Caco-2 (cell line): ENCODE measurements at regions not wholly inside any gene's neighbourhood (a gene's known extent, or its start where the extent isn't known, plus 50 kb on each side); places are given as distances from the start of the nearest gene placed in this dataset.

Experiments
- BruUV-seq: library from RNA; stranded (reverse); fragments of 400-500 nt; replicated peaks from 2 replicates; lab custom pipeline; 2021; lab: Mats Ljungman, UMichigan
- CTCF ChIA-PET: fragments of 300-600 bp; sonication (Branson Sonifier 250); formaldehyde crosslinking; loops from one replicate; lab custom pipeline; 2022; ENCODE audit warnings: antibody characterized with exemption; lab: Charles Lee
- POLR2A ChIA-PET: fragments of 300-600 bp; sonication (Branson Sonifier 250); formaldehyde crosslinking; loops from one replicate; lab custom pipeline; 2022; ENCODE audit warnings: antibody characterized with exemption; lab: Charles Lee
- DNase-seq, 2 experiments: peaks; one replicate each; pipeline versions ENCODE4 v3.0.0 to v3.0.0-alpha.2; 2020 to 2022
- H3K27me3 ChIP-seq: replicated peaks from 2 replicates; pipeline ENCODE4 v1.6.0; 2011; ENCODE audit warnings: low read length; ENCODE audit not compliant: control insufficient read depth, insufficient read depth
- H3K36me3 ChIP-seq: 2 replicates; pipeline ENCODE4 v1.5.1; 2011; ENCODE audit warnings: low read length; ENCODE audit not compliant: control insufficient read depth, insufficient read depth
- H3K4me1 ChIP-seq: fragments of 250-450 bp; sonication (Bioruptor Pico); 2 replicates; pipeline ENCODE4 v1.5.1; 2020; ENCODE audit warnings: mild to moderate bottlenecking
- H3K4me3 ChIP-seq: 2 replicates; pipeline ENCODE4 v1.5.1; 2011; ENCODE audit warnings: low read depth, mild to moderate bottlenecking, control low read depth, low read length
- H3K9me3 ChIP-seq: fragments of 250-450 bp; sonication (Bioruptor Pico); 2 replicates; pipeline ENCODE4 v1.5.1; 2020; ENCODE audit warnings: mild to moderate bottlenecking, moderate library complexity
- H3K27ac Mint-ChIP-seq: one replicate; pipeline ENCODE4 v1.8.0; 2022; ENCODE audit warnings: mixed read lengths; ENCODE audit not compliant: unreplicated experiment
- H3K27me3 Mint-ChIP-seq: one replicate; pipeline ENCODE4 v1.8.0; 2022; ENCODE audit warnings: mixed read lengths; ENCODE audit not compliant: insufficient read depth, unreplicated experiment
- H3K36me3 Mint-ChIP-seq: one replicate; pipeline ENCODE4 v1.8.0; 2022; ENCODE audit warnings: mild to moderate bottlenecking, mixed read lengths; ENCODE audit not compliant: insufficient read depth, unreplicated experiment
- H3K4me1 Mint-ChIP-seq: one replicate; pipeline ENCODE4 v1.8.0; 2022; ENCODE audit warnings: low read depth, mixed read lengths; ENCODE audit not compliant: unreplicated experiment
- H3K4me3 Mint-ChIP-seq: one replicate; pipeline ENCODE4 v1.8.0; 2022; ENCODE audit warnings: mild to moderate bottlenecking, moderate library complexity, mixed read lengths; ENCODE audit not compliant: unreplicated experiment
- H3K9me3 Mint-ChIP-seq: one replicate; pipeline ENCODE4 v1.8.0; 2022; ENCODE audit warnings: mixed read lengths; ENCODE audit not compliant: unreplicated experiment
- intact Hi-C: fragments of 100-400 bp; cut with micrococcal nuclease; formaldehyde crosslinking; loops from one replicate; pipeline ENCODE4 v1.10.0; 2022; ENCODE audit not compliant: unreplicated experiment
- TF ChIP-seq, protein P1 (sequence below), 2 experiments: fragments of 200-600 bp in 1 of 2; IDR thresholded peaks; 1 replicate in 1 of 2; 2 replicates in 1 of 2; pipeline versions ENCODE4 v1.5.1 to v1.8.0; 2011 to 2022; ENCODE audit warnings: antibody characterized with exemption in 1 of 2, control low read depth in 1 of 2, inconsistent platforms in 1 of 2, low read depth in 1 of 2, low read length in 1 of 2, mild to moderate bottlenecking in 1 of 2, moderate library complexity in 1 of 2; ENCODE audit not compliant: insufficient read depth in 1 of 2, severe bottlenecking in 1 of 2, unreplicated experiment in 1 of 2

DNA sequence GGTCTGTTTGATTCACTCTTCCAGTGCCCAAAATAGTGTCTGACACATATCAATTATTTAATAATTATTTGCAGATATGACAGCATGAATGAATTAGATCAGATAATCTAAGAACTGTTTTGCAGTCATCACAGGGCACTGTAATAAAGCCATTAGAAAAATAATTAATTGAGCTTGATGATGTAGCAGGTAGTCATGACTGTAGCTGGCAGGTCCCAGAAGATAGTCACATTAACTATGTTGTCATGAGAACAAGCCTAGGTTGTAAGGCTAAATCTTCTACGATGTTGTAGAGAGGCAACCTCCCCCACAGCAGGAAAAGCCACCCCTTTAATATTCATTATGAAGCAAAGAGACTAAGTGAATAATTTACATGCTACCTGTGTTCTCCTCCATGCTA is 243.9 kb upstream of the SPTLC3 start:
- TF ChIP-seq, protein P1, sequence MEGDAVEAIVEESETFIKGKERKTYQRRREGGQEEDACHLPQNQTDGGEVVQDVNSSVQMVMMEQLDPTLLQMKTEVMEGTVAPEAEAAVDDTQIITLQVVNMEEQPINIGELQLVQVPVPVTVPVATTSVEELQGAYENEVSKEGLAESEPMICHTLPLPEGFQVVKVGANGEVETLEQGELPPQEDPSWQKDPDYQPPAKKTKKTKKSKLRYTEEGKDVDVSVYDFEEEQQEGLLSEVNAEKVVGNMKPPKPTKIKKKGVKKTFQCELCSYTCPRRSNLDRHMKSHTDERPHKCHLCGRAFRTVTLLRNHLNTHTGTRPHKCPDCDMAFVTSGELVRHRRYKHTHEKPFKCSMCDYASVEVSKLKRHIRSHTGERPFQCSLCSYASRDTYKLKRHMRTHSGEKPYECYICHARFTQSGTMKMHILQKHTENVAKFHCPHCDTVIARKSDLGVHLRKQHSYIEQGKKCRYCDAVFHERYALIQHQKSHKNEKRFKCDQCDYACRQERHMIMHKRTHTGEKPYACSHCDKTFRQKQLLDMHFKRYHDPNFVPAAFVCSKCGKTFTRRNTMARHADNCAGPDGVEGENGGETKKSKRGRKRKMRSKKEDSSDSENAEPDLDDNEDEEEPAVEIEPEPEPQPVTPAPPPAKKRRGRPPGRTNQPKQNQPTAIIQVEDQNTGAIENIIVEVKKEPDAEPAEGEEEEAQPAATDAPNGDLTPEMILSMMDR (IDR thresholded peaks at IDR 0.05; ENCODE audit: insufficient read depth in 1 of 2, low read depth in 1 of 2, low read length in 1 of 2, severe bottlenecking in 1 of 2, unreplicated experiment in 1 of 2) = no peak
- BruUV-seq = no TSS peak
- Mint-ChIP-seq H3K36me3 (no peaks in the 10 kb centered on the region), H3K9me3 (no peaks in the 10 kb centered on the region), H3K27ac (no peak overlapping the region), H3K27me3 (peaks cover 19% of the 10 kb centered on the region), H3K4me3 (no peak overlapping the region), H3K4me1 (no peaks in the 10 kb centered on the region)
- ChIA-PET POLR2A (no interaction called here), CTCF (no interaction called here)
- Histone ChIP-seq H3K27me3 (no peaks in the 10 kb centered on the region), H3K36me3 (no peaks in the 10 kb centered on the region), H3K4me1 (no peaks in the 10 kb centered on the region), H3K4me3 (no peak overlapping the region), H3K9me3 (no peaks in the 10 kb centered on the region)
- intact Hi-C loops = no loop called here
- DNase-seq = no peak

DNA sequence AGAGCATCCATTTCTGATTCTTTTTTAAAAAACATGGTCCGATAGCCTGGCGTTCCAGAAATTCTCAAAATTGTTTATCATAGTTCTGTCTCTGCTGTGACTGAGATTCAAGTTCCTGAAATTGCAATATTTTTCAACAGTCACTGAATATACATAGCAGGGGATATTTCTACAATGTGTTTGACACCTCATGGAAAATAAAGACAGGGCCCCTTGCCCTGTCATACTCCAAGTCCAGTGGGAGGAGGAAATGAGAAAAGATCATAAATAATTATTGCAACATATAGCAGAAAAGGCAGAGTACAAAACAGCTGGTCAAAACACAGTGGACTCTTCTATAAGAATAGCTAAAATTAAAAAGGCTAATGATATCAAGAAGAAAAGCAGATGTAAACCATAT is 234.8 kb upstream of the SPTLC3 start:
- TF ChIP-seq, protein P1 (IDR thresholded peaks at IDR 0.05; ENCODE audit: insufficient read depth in 1 of 2, low read depth in 1 of 2, low read length in 1 of 2, severe bottlenecking in 1 of 2, unreplicated experiment in 1 of 2) = no peak
- H3K4me3 ChIP-seq = no peak overlapping the region
- H3K36me3 ChIP-seq = no peaks in the 10 kb centered on the region
- BruUV-seq = no TSS peak
- ChIA-PET CTCF (no interaction called here), POLR2A (no interaction called here)
- intact Hi-C loops = no loop called here
- no peaks in the 10 kb centered on the region for H3K4me1 ChIP-seq
- no peak overlapping the region for H3K4me3 Mint-ChIP-seq
- H3K27me3 ChIP-seq = no peaks in the 10 kb centered on the region; the same call in 1 of the 2 replicates
- H3K27ac Mint-ChIP-seq = no peak overlapping the region
- no peaks in the 10 kb centered on the region for H3K9me3 Mint-ChIP-seq
- no peaks in the 10 kb centered on the region for H3K9me3 ChIP-seq
- DNase-seq = no peak
- no peaks in the 10 kb centered on the region for H3K4me1 Mint-ChIP-seq
- peaks cover 16% of the 10 kb centered on the region for H3K27me3 Mint-ChIP-seq
- H3K36me3 Mint-ChIP-seq = no peaks in the 10 kb centered on the region

DNA sequence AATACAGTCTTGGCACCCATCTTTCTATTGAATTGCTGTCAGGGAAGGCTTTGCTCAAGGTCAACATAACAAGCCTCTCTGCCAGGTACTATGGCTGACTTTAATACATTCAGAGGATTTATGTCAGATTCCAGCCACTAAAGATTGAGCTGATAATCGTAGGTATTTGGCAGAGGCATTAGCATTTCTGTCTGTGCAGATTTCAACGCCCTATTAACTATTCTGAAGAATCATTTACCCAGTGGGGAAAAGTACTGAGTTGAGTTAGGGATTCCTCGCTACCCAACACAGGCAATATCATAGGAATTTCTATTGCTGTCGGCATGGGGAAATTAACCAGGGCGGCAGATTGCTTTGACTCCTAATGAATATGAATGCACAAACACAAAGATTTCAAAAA is 233.7 kb upstream of the SPTLC3 start:
- Mint-ChIP-seq H3K4me1 (no peaks in the 10 kb centered on the region), H3K4me3 (no peak overlapping the region), H3K9me3 (no peaks in the 10 kb centered on the region), H3K27ac (no peak overlapping the region), H3K36me3 (no peaks in the 10 kb centered on the region), H3K27me3 (peaks cover 16% of the 10 kb centered on the region)
- intact Hi-C loops = no loop called here
- Histone ChIP-seq H3K9me3 (no peaks in the 10 kb centered on the region), H3K4me3 (no peak overlapping the region), H3K4me1 (no peaks in the 10 kb centered on the region), H3K27me3 (no peaks in the 10 kb centered on the region; the same call in 1 of the 2 replicates), H3K36me3 (no peaks in the 10 kb centered on the region)
- no peak for DNase-seq
- BruUV-seq = no TSS peak
- TF ChIP-seq, protein P1 (IDR thresholded peaks at IDR 0.05; ENCODE audit: insufficient read depth in 1 of 2, low read depth in 1 of 2, low read length in 1 of 2, severe bottlenecking in 1 of 2, unreplicated experiment in 1 of 2) = no peak
- CTCF ChIA-PET = no interaction called here
- POLR2A ChIA-PET = no interaction called here
